GM21529 (cell line): ENCODE measurements at regions not wholly inside any gene's neighbourhood (a gene's known extent, or its start where the extent isn't known, plus 50 kb on each side); places are given as distances from the start of the nearest gene placed in this dataset.

Experiments
- ATAC-seq: cut with Tn5 transposase; IDR thresholded peaks from one replicate; pipeline ENCODE4 v1.9.1; 2021; ENCODE audit not compliant: unreplicated experiment

DNA sequence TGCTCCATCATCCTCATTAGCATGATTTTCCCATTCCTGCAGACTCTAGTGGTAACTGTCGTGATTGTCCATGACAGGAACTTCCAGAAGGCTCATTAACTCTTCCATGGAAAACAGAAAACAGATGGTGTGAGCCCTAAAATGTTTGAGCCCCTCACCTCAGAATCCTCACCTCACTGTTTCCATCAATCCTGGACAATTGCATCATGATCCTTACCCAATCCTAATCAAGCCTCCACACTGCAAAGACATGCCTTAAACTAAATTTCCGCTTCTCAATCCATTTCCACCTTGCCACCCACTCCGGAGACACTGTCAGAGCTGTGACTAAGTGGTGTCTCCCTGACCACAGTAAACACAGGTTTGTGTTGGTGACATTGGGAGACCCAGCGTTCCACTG, 311.0 kb upstream of the JARID2 start:
- no peak for ATAC-seq

DNA sequence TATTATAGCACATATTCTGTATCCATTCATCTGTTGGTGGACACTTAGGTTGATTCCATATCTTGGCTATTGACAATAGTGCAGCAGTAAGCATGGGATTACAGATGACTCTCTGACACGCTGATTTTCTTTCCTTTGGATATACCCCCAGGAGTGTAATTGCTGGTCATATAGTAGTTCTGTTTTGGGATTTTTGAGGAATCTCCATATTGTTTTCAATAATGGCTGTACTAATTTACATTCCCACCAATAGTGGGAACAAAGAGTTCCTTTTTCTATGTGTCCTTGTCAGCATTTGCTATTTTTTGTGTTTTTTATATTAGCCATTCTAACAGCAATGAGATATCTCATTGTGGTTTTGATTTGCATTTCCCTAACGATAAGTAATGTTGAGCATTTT, 309.0 kb upstream of the JARID2 start:
- ATAC-seq: no peak

DNA sequence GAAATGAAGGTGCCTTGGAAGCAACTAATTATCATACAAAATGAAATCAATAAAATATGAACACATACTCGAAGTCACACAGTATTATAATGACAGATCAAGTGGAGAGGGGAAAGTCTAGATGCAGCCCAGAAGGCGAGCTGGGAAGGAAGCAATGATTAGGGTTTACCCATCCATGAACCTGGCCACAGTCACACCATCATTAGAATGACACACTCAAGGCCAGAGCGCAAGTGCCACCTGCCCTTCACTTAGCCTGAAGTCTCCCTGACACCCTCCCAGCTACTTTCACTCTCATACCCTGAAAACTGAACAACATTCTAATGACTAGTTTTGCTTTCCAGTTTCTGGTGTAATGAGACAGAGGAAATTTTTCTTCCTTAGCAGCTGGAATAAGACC, 302.8 kb upstream of the JARID2 start:
- ATAC-seq: no peak

DNA sequence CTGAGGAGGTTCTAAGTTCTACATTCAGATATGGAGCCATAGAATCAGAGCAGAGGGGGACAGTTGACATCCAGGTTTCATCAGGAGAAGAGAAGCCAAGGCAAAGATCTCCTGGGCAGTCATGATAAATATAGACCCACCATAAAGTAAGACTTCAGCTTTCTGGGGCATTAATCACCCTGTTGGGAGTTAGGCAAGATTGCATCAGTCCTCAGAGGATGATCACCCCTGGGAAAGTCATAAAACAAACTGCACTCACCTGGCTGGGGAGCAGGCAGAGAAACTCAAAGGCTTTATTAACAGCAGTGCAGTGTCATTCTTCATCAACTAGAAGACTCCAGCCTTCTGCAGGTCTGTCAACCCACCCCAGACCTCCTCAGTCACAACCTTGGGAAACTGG, 301.3 kb upstream of the JARID2 start:
- ATAC-seq: no peak

DNA sequence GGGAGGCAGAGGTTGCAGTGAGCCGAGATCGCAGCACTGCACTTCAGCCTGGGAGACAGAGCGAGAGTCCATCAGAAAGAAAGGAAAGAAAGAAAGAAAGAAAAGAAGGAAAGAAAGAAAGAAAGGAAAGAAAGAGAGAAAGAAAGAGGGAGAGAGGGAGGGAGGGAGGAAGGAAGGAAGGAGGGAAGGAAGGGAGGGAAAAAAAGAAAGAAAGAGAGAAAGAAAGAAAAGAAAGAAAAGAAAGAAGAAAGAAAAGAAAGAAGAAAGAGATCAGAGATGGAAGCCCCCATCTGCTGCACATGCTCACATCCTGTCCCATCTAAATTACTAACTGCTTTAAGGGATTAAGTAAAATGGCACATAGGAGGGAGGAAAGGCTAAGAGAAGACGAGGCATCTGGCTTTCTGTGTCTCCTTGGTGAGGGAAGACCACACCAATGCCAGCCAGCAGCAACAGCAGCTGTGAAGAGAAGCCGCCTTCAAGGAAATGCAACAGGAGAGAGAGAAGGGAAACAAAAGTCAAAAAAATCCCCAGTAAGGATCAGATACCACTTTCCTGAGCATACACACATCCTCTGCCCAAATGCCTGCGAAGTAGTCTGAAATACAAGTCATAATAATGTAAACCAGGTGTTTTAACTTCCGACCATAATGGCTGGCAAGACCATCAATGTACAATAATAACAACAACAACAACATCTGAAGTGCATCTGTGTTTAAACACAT, 300.2 kb upstream of the JARID2 start:
- no peak for ATAC-seq

DNA sequence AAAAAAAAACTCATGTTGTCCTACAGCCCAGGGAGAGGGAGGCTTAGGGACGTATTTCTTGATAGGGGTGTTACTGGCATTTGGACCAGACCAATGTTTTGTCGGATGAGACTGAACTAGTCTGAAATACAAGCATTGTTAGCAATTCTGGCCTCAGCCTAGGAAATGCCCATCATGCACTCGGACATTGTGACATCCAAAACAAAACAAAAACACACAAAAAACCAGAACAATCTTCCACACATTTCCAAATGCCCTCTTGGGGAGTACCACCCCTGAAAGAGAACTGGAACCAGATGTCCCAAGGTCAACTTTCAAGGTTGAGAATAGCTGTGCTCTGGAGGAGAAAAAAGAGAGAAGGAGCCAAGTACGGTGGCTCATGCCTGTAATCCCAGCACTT, 299.1 kb upstream of the JARID2 start:
- ATAC-seq: no peak

DNA sequence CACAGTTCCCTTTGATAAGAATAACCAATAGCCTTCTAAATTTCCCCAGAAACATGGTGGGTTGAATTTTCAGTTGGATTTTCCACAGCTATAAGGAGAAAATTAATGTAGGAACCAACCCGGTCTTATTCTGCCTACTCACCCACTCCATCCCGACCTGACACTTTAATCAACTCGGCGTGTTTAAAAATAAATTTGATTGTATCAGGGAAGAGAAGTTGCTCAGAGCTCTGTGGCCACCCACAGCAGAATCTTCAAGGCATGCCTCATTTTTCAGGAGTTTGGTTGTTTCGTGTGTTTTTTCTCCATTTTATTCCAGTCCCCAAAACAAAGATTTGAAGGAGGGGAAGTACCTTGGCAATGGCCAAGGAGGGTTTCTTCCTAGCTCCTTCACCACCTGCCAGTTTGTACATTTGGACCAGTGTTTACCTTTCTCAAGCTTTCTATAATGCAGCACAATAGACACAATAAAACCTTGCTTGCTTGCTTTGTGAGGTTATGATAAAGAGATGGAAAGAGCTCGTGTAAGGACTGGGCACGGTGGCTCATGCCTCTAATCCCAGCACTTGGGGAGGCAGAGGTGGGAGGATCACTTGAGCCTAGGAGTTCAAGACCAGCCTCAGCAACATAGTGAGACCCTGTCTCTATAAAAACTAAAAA, 297.2 kb upstream of the JARID2 start:
- ATAC-seq: no peak

DNA sequence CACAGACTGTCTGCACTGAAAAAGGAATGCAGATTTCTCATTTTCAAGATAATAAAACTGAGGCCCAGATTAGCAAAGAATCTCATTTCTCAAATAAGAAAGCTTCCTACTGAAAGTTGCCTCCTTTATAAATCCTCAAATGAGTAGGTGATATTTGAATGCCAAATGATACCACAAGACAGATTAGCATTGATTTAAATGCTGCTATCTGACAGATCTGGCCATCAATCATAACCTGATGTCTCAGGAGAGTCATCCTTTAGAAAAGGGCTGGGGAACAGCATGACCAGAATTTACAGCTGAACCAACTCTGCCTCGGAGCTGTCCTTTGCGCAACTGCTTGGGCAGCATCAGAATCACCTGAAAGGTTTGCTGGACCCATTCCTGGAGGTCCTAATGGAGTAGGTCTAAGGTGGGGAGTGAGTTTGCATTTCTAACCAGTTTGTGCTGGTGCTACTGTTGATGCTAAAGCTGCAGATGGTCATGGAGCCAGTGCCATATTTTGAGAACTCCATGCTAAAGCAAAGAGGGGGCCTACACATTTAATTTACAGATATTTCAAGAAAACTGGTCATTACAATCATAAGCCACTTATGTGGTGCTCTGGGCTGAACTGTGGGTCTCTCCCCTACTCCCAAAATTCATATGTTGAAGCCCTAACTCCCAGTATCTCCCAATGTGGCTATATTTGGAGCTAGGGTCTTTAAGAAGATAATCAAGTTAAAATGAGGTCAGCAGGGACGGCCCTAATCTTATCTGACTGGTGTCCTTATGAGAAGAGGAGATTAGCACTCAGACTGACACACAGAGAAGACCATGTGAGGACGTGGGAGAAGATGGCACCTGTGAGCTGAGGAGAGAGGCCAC, 295.5 kb upstream of the JARID2 start:
- no peak for ATAC-seq

DNA sequence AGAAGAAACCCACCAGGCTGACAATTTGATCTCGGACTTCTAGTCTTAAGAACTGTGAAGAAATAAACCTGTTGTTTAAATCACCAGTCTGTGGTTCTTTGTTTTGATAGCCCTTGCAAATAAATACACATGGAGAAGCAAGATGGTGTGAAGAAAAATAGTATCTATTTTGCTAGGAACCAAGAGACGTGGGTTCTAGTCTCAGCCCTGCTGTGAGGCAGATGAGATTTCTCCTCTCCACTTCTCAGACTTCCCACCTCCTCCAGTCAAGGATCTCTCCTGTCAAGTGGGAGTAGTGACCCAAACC, 294.9 kb upstream of the JARID2 start:
- no peak for ATAC-seq

DNA sequence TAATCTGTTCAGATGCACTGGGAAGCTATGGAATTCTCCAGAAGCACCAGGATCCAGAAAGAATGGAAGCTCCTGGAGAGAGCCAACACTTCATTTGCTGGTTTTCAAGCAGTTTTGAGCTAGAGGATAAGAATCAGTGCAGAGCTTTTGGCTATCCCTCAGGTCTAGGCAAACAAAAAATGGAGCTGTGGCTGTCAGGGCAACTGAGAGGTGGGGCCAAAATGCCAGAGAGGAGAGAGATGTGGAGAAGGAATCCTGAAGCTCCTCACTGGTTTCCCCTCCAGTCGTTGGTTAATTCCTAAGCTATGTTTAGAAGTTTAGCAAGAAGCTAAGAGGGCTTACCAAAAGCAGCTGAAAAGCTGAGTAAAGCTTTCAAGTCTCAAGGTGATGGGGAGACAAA, 294.2 kb upstream of the JARID2 start:
- no peak for ATAC-seq

DNA sequence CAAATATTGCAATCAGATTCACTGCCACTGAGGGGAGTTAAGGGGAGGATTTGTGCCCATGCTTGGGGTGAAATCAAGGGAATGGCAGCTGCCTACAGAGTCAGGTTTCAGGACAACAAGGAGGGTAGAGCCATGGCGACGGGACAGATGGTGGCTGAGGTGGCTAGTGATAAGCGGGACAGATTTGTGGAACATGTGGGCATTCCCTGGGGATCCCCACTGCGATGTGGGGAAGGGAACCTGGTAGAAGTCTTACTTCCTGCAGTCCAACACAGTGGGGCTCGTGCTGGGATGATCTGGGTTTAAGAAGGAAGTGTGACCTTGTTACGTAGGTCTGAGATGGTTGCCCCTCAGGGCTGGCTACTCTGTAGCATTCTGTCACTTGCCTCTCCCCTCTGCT, 292.0 kb upstream of the JARID2 start:
- no peak for ATAC-seq

DNA sequence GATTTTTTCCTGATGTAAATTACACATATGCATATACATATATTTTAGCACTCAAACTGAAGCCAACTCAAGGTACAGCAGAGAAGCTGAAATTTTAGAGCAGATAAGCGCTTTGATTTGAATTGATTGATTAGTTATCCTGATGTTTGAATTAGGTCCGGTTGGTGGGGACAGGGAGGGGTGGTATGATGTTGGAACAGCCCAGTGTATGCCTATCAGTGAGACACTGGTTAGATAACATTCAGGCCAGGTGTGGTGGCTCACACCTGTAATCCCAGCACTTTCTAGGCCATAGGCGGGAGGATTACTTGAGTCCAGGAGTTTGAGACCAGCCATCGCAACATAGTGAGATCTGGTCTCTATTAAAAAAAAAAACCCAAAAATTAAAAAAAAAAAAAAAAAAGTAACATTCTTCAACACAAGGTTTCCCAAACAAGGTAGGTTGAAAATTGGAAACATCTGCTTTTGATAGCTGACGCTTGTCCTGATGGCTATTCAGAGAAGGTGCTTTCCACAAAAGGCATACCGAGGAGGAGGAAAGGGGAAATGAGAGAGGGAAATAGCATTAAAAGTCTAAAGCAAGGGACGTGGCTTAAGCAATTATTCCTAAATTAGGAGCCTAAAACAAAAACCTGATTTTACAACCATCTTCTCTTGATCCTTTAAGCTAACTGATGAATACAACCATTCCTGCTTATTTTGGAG, 288.4 kb upstream of the JARID2 start:
- no peak for ATAC-seq

DNA sequence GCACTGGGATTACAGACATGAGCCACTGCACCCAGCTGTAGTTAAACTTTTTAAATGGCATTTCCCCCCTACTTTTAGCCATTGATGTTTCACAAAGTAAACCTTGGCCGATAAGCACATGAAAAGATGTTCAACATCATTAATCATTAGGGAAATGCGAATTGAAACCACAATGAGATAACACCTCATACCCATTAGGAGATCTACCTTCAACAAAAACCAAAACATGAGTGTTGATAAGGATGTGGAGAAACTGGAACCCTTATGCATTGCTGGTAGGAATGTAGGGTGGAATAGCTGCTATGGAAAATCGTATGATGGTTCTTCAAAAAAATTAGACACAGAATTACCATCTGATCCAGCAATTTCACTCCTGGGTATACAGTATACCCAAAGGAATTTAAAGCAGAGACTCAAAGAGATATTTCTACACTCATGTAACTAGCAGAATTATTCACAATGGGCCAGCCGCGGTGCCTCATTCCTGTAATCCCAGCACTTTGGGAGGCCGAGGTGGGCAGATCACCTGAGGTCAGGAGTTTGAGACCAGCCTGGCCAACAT, 286.5 kb upstream of the JARID2 start:
- ATAC-seq: no peak

DNA sequence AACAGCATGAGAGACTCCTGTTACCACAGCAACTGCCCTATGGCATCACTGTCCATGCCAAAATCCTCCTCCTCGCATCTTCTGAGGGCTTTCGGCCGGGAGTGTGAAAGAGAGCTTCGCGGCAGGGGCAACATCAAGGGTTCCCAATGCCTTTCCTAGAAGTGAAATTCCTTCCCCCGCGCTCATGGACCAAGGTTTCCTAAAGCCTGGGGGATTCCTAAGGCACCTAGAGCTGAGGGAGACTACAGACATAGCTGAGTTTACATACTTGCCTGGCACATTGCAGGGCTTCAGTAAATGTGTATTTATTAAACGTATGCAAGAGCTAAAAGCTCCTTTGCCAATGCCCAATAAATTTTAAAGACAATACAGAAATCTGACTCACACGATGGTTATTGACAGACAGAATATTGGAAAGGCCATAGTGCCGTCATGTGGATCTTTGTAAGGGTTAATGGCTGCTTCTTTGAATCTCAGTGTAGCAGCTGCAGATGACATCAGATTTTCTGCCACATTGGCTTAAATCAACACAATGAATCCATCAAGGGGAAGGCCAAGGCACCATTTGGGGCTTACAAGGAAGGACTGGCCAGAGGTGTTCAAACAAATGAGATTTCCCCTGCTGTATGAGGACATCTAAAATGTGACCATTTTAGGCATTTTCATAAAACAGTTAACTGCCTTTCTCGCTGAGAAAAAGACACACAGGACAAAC, 281.2 kb upstream of the JARID2 start:
- ATAC-seq: no peak

DNA sequence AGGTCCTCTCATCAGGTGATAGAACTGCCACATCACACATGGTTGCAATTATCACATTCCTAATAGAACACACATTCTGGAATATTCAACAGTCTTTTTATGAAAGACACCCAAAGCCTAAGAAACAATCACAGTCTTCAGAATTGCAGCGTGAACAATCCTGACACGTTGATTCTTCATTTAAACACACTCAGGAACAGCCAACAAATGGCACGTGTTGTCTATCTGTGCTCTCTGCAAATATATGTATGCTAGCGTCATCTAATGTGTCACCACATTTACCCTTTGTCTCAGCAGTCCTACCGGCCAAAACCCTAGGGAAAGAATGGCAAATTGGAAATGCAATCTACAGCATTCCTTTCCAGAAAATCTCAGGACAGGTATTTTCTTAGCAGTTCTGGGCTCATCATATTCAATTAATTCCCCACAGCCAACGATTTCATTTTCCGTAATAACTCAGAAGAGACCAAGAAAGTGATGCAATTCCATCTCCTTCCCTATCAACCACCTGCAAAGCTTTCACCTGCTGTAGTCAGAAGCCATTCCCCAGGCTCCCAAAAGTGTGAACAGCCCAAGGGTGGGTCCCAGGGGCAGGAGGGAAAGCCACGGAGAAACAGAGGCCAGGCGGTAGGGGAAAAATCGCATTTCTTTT, 280.3 kb upstream of the JARID2 start:
- no peak for ATAC-seq

DNA sequence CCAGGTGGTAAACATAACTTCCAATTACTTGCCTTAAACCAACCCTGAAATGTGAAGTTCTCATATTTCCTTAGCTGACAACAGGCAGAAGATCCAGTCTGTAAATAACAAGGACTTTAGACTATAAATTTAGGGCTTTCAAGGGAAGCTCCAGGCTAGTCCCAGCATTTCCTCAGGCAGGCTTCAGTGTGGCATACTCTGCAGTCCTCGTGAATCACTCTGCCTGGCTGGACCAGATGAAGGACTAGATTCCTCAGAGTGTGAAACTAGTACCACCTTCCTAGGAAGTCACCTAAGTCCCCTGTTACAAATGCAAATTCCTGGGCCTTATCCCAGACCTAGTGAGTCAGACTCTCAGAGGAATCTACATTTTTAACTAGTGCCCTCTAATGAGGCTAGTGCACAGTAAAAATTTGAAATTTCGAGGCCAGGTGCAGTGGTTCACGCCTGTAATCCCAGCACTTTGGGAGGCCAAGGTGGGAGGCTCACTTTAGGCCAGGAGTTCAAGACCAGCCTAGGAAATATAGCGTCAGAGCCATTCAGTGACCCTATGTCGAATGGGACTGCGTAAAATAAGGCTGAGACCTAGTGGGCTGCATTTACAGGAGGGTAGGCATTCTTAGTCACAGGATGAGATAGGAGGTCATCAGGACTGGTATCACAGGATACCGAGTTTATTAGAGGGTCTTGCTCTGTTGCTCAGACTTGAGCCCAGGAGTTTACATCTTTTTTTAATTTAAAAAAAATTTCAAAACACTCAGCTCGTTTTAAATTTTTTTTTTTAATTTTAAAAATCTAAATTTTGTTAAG, 279.6 kb upstream of the JARID2 start:
- no peak for ATAC-seq

DNA sequence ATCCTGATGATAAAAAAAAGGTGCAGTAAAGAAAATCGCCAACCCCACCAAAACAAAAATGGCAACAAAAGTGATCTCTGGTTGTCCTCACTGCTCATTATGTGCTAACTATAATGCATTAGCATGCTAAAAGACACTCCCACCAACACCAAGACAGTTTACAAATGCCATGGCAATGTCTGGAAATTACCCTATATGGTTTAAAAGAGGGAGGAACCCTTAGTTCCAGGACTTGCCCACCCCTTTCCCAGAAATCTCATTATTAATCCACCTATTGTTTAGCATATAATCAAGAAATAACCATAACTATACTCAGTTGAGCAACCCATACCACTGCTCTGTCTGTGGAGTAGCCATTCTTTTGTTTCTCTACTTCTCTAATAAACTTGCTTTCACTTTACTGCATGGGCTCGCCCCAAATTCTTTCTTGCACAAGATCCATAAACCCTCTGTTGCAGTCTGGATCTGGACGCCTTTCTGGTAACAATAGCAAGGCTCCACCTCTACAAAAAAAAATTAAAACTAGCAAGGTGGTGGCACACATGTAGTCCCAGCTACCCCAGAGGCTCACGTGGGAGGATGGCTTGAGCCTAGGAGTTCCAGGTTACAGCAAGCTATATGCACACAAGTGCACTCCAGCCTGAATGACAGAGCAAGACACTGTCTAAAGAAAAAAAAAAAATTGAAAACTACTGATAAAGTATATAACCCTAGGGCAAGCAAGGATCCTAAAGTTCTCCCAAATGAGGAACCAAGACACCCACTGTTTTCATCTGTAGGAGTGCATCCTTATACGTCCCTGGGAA, 278.8 kb upstream of the JARID2 start:
- no peak for ATAC-seq

DNA sequence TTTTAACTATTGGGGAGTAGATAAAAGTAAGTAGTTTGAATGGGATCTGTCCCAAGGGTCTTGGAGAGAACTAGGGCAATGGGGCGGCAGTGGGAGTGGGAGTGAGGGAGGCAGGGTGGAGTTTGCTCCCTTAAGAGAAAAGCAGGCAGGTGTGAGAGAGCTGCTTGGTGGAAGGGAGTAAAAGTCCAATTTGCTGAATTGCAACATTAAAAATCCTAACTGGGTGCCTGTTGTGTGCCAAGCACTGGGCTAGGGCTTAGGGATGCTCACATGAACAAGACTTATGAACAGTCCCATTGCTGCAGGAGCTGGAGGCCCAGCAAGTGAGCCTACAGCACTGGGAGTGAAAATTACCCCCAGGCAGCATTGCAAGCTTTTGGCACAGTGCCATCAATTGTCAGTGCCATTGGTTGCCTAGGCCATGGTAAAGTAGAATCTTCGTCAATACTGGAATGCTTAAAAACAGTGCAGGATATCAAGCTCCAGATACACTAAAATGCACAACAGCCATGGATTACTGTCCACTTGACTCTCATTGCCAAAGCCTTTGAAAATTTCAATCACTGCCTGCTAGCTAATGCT, 277.7 kb upstream of the JARID2 start:
- no peak for ATAC-seq
